Spleen (tissue), 7 donors: ENCODE measurements at regions not wholly inside any gene's neighbourhood (a gene's known extent, or its start where the extent isn't known, plus 50 kb on each side); places are given as distances from the start of the nearest gene placed in this dataset.
"Not testable (repeated sequence)": the region's sequence is repeated elsewhere in the genome, so short reads cannot be mapped to it uniquely, and the experiment has no call there.

Experiments used
- POLR2A ChIP-seq, 3 donors: fragments of 450-650 bp; IDR thresholded peaks; one replicate each; pipeline ENCODE4 v1.5.1; 2017; ENCODE audit warnings: antibody characterized with exemption in 3 of 3, mild to moderate bottlenecking in 1 of 3
- POLR2AphosphoS5 ChIP-seq, 3 donors: sonication (generic); formaldehyde crosslinking; IDR thresholded peaks; one replicate each; pipeline ENCODE4 v1.5.1; 2017; ENCODE audit warnings: antibody characterized with exemption in 3 of 3
- TF ChIP-seq, protein P1 (sequence below), 11 experiments: fragments of 200-600 bp in 7 of 11; fragments of 450-650 bp in 4 of 11; sonication (generic) in 4 of 11; IDR thresholded peaks in 8 of 11; conservative IDR thresholded peaks in 3 of 11; 1 replicate in 7 of 11; 2 replicates in 4 of 11; pipeline versions ENCODE4 v1.4.0 to v1.8.0; 2016 to 2021; ENCODE audit warnings: antibody characterized with exemption in 11 of 11, inconsistent platforms in 4 of 11, mild to moderate bottlenecking in 1 of 11
- donor health status: DM: no; HTN: no; CAD: no; lungs with moderate emphysema.
- donor health status: DM: no; HTN: no; CAD: no.
- donor health status: DM: no; HTN: no; CAD: no.

DNA sequence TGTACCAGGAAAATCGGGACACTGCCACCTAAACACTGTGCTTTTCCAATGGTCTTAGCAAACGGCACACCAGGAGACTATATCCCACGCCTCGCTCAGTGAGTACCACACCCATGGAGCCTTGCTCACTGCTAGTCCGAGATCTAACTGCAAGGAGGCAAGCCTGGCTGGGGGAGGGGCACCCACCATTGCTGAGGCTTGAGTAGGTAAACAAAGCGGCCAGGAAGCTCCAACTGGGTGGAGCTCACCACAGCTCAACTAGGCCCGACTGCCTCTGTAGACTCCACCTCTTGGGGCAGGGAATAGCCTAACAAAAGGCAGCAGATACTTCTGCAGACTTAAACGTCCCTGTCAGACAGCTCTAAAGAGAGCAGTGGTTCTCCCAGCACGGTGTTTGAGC is 1216.6 kb downstream of the STIM2 start:
- TF ChIP-seq, protein P1, sequence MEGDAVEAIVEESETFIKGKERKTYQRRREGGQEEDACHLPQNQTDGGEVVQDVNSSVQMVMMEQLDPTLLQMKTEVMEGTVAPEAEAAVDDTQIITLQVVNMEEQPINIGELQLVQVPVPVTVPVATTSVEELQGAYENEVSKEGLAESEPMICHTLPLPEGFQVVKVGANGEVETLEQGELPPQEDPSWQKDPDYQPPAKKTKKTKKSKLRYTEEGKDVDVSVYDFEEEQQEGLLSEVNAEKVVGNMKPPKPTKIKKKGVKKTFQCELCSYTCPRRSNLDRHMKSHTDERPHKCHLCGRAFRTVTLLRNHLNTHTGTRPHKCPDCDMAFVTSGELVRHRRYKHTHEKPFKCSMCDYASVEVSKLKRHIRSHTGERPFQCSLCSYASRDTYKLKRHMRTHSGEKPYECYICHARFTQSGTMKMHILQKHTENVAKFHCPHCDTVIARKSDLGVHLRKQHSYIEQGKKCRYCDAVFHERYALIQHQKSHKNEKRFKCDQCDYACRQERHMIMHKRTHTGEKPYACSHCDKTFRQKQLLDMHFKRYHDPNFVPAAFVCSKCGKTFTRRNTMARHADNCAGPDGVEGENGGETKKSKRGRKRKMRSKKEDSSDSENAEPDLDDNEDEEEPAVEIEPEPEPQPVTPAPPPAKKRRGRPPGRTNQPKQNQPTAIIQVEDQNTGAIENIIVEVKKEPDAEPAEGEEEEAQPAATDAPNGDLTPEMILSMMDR (IDR thresholded peaks at IDR 0.05 in 8 of 11, conservative IDR thresholded peaks at IDR 0.05 in 3 of 11), result not testable (repeated sequence)
- TF ChIP-seq POLR2A, POLR2AphosphoS5 (IDR thresholded peaks at IDR 0.05): not testable (repeated sequence)
